ENCODE measurements at regions not wholly inside any gene's neighbourhood (a gene's known extent, or its start where the extent isn't known, plus 50 kb on each side); places are given as distances from the start of the nearest gene placed in this dataset.

GRCh38 chr1:104136621-104137020 lies 386.9 kb downstream of the AMY1C start:
- TF ChIP-seq CTCF (IDR thresholded peaks at IDR 0.05; ENCODE audit: low read depth, low read length, missing control alignments), result no peak
- DNase-seq (ENCODE audit: extremely low read depth, low read depth), result no peak
- no peak overlapping the region for H3K4me3 ChIP-seq (replicated peaks; ENCODE audit: low read depth, low read length)

GRCh38 chr1:104156738-104157137 lies 407.0 kb downstream of the AMY1C start:
- no peak for TF ChIP-seq CTCF (IDR thresholded peaks at IDR 0.05; ENCODE audit: low read depth, low read length, missing control alignments)
- DNase-seq (ENCODE audit: extremely low read depth, low read depth), result no peak
- H3K4me3 ChIP-seq (replicated peaks; ENCODE audit: low read depth, low read length), result no peak overlapping the region

- no peak for TF ChIP-seq CTCF (IDR thresholded peaks at IDR 0.05; ENCODE audit: low read depth, low read length, missing control alignments)
- H3K4me3 ChIP-seq (replicated peaks; ENCODE audit: low read depth, low read length), result no peak overlapping the region
- DNase-seq (ENCODE audit: extremely low read depth, low read depth), result no peak
These were observed 414.3 kb downstream of the AMY1C start for GRCh38 chr1:104163912-104164476.

- no peak for TF ChIP-seq CTCF (IDR thresholded peaks at IDR 0.05; ENCODE audit: low read depth, low read length, missing control alignments)
- DNase-seq (ENCODE audit: extremely low read depth, low read depth), result no peak
These were observed 422.6 kb downstream of the AMY1C start for GRCh38 chr1:104172243-104172681.

GRCh38 chr1:104182251-104182650 lies 432.6 kb downstream of the AMY1C start:
- no peak for TF ChIP-seq CTCF (IDR thresholded peaks at IDR 0.05; ENCODE audit: low read depth, low read length, missing control alignments)

More at GRCh38 chr1:104172243-104172681, 422.6 kb downstream of the AMY1C start:
- no peak overlapping the region for H3K4me3 ChIP-seq (replicated peaks; ENCODE audit: low read depth, low read length)

GRCh38 chr1:104189207-104189606 lies 439.5 kb downstream of the AMY1C start:
- no peak for DNase-seq (ENCODE audit: extremely low read depth, low read depth)
- H3K4me3 ChIP-seq (replicated peaks; ENCODE audit: low read depth, low read length), result no peak overlapping the region
- TF ChIP-seq CTCF (IDR thresholded peaks at IDR 0.05; ENCODE audit: low read depth, low read length, missing control alignments), result no peak

More at GRCh38 chr1:104182251-104182650, 432.6 kb downstream of the AMY1C start:
- DNase-seq (ENCODE audit: extremely low read depth, low read depth), result no peak
- no peak overlapping the region for H3K4me3 ChIP-seq (replicated peaks; ENCODE audit: low read depth, low read length)

GRCh38 chr1:104190821-104191220 lies 441.1 kb downstream of the AMY1C start:
- TF ChIP-seq CTCF (IDR thresholded peaks at IDR 0.05; ENCODE audit: low read depth, low read length, missing control alignments), result no peak
- H3K4me3 ChIP-seq (replicated peaks; ENCODE audit: low read depth, low read length), result no peak overlapping the region
- no peak for DNase-seq (ENCODE audit: extremely low read depth, low read depth)
